Body of pancreas (tissue), 4 donors: ENCODE measurements at regions not wholly inside any gene's neighbourhood (a gene's known extent, or its start where the extent isn't known, plus 50 kb on each side); places are given as distances from the start of the nearest gene placed in this dataset.

Experiments used
- ATAC-seq: fragments of 150-250 bp; one replicate; pipeline ENCODE4 v1.9.1; 2016
- DNase-seq, 4 donors: peaks; one replicate each; pipeline ENCODE4 v3.0.0-alpha.2; 2019
- H3K27ac ChIP-seq, 4 donors: fragments of 200-600 bp; sonication (generic); 1 replicate in 3 of 4; 2 replicates in 1 of 4; pipeline versions ENCODE4 v1.5.1 to v1.6.1; 2016 to 2019; ENCODE audit warnings: mild to moderate bottlenecking in 1 of 4, mixed read lengths in 1 of 4, moderate library complexity in 1 of 4
- H3K27me3 ChIP-seq, 2 donors: fragments of 200-600 bp; sonication (generic); one replicate each; pipeline ENCODE4 v1.6.0; 2016; ENCODE audit warnings: mild to moderate bottlenecking in 1 of 2
- H3K36me3 ChIP-seq, 2 donors: fragments of 200-600 bp; sonication (generic); replicated peaks in 1 of 2; 2 replicates each; pipeline ENCODE4 v1.5.1; 2016; ENCODE audit warnings: low read depth in 2 of 2; ENCODE audit not compliant: insufficient read depth in 1 of 2
- H3K4me1 ChIP-seq: fragments of 200-600 bp; sonication (generic); one replicate; pipeline ENCODE4 v1.6.0; 2016
- H3K4me3 ChIP-seq, 2 donors: fragments of 200-600 bp; sonication (generic); 1 replicate in 1 of 2; 2 replicates in 1 of 2; pipeline ENCODE4 v1.5.1; 2016 to 2019
- H3K9me3 ChIP-seq, 3 donors: fragments of 200-600 bp; sonication (generic); 1 replicate in 2 of 3; 2 replicates in 1 of 3; pipeline ENCODE4 v1.5.1; 2016
- CTCF ChIP-seq, 7 experiments: fragments of 450-650 bp in 4 of 7; fragments of 200-600 bp in 3 of 7; sonication (generic) in 3 of 7; IDR thresholded peaks; one replicate each; pipeline ENCODE4 v1.5.1; 2016 to 2019; ENCODE audit warnings: antibody characterized with exemption in 7 of 7
- POLR2A ChIP-seq, 3 donors: fragments of 450-650 bp; IDR thresholded peaks; one replicate each; pipeline ENCODE4 v1.6.1; 2016; ENCODE audit warnings: antibody characterized with exemption in 3 of 3, mild to moderate bottlenecking in 2 of 3
- WGBS, 2 donors: methylation state at CpG; one replicate each; pipeline ENCODE4 v1.1.5; 2017; 5-methylcytosine and 5-hydroxymethylcytosine counted together
- intact Hi-C: fragments of 100-400 bp; cut with DNase I; formaldehyde crosslinking; loops from one replicate; pipeline ENCODE4 v1.15.1; 2023

GRCh38 chr20:55160037-55160436, 684.6 kb downstream of the DOK5 start:
- ATAC-seq: no peak
- intact Hi-C loops: no loop called here
- H3K9me3 ChIP-seq: no peaks in the 10 kb centered on the region
- H3K36me3 ChIP-seq: no peaks in the 10 kb centered on the region
- no peak for DNase-seq
- H3K4me3 ChIP-seq: no peak overlapping the region
- no peak overlapping the region for H3K27ac ChIP-seq
- H3K4me1 ChIP-seq: no peaks in the 10 kb centered on the region
- no peaks in the 10 kb centered on the region for H3K27me3 ChIP-seq
- WGBS, 2 donors: 32 to 38% methylated on average over 3 of the region's 3 CpGs
- TF ChIP-seq POLR2A (IDR thresholded peaks at IDR 0.05) (no peak), CTCF (IDR thresholded peaks at IDR 0.05) (no peak)

GRCh38 chr20:55159230-55159629, 683.8 kb downstream of the DOK5 start:
- 60 to 80% methylated on average over 3 of the region's 3 CpGs for WGBS, 2 donors
- Histone ChIP-seq H3K9me3 (no peaks in the 10 kb centered on the region), H3K27ac (no peak overlapping the region), H3K4me1 (no peaks in the 10 kb centered on the region), H3K36me3 (no peaks in the 10 kb centered on the region), H3K4me3 (no peak overlapping the region), H3K27me3 (no peaks in the 10 kb centered on the region)
- DNase-seq (no peak), ATAC-seq (no peak)
- intact Hi-C loops: no loop called here
- TF ChIP-seq CTCF (IDR thresholded peaks at IDR 0.05) (no peak), POLR2A (IDR thresholded peaks at IDR 0.05) (no peak)

GRCh38 chr20:55158446-55158845, 683.1 kb downstream of the DOK5 start:
- TF ChIP-seq POLR2A (IDR thresholded peaks at IDR 0.05) (no peak), CTCF (IDR thresholded peaks at IDR 0.05) (no peak)
- Histone ChIP-seq H3K36me3 (no peaks in the 10 kb centered on the region), H3K9me3 (no peaks in the 10 kb centered on the region), H3K27me3 (no peaks in the 10 kb centered on the region), H3K27ac (no peak overlapping the region), H3K4me3 (no peak overlapping the region), H3K4me1 (no peaks in the 10 kb centered on the region)
- no peak for ATAC-seq
- intact Hi-C loops: no loop called here
- WGBS, 2 donors: 79 to 91% methylated on average over 2 of the region's 2 CpGs
- no peak for DNase-seq

GRCh38 chr20:55155360-55155759, 680.0 kb downstream of the DOK5 start:
- no peak for ATAC-seq
- no peak for DNase-seq
- no peak for TF ChIP-seq POLR2A (IDR thresholded peaks at IDR 0.05)
- no peak for TF ChIP-seq CTCF (IDR thresholded peaks at IDR 0.05)
- no peaks in the 10 kb centered on the region for H3K9me3 ChIP-seq
- no peak overlapping the region for H3K4me3 ChIP-seq
- no peak overlapping the region for H3K27ac ChIP-seq
- intact Hi-C loops: no loop called here
- H3K36me3 ChIP-seq: no peaks in the 10 kb centered on the region
- H3K27me3 ChIP-seq: no peaks in the 10 kb centered on the region
- H3K4me1 ChIP-seq: no peaks in the 10 kb centered on the region

- TF ChIP-seq POLR2A (IDR thresholded peaks at IDR 0.05) (no peak), CTCF (IDR thresholded peaks at IDR 0.05) (no peak)
- Histone ChIP-seq H3K27ac (no peak overlapping the region), H3K4me1 (no peaks in the 10 kb centered on the region), H3K27me3 (no peaks in the 10 kb centered on the region), H3K4me3 (no peak overlapping the region), H3K9me3 (no peaks in the 10 kb centered on the region), H3K36me3 (no peaks in the 10 kb centered on the region)
- intact Hi-C loops: no loop called here
- DNase-seq (no peak), ATAC-seq (no peak)
- 28 to 41% methylated on average over 3 of the region's 3 CpGs for WGBS, 2 donors
Measured at GRCh38 chr20:55153001-55153645, 677.7 kb downstream of the DOK5 start.
